ENCODE measurements at regions not wholly inside any gene's neighbourhood (a gene's known extent, or its start where the extent isn't known, plus 50 kb on each side); places are given as distances from the start of the nearest gene placed in this dataset.

DNA sequence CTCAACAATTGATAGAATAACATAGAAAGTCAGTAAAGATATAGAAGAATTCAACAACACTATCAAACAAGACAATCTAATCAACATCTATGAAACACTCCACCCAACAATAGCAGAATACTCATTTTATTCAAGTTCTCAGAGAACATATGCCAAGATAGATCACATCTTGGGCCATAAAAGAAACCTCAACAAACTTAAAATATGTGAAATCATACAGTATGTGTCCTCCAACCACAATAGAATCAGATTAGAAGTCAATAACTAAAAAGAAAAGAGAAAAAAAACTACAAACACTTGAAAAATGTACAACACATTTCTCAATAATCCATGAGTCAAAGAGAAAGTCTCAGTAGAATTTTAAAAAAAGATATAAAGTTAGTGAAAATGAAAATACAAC lies 78.6 kb upstream of the LDB2 start:
- Histone ChIP-seq H3K4me1 (no peaks in the 10 kb centered on the region), H3K4me3 (no peak overlapping the region), H3K27me3 (no peaks in the 10 kb centered on the region), H3K9me3 (no peaks in the 10 kb centered on the region), H3K36me3 (no peaks in the 10 kb centered on the region), H3K27ac (no peak overlapping the region)
- no peak for DNase-seq
- intact Hi-C loops (cut with DNase I; ENCODE audit: low total_unique reads) = no loop called here
- TF ChIP-seq, protein P1, sequence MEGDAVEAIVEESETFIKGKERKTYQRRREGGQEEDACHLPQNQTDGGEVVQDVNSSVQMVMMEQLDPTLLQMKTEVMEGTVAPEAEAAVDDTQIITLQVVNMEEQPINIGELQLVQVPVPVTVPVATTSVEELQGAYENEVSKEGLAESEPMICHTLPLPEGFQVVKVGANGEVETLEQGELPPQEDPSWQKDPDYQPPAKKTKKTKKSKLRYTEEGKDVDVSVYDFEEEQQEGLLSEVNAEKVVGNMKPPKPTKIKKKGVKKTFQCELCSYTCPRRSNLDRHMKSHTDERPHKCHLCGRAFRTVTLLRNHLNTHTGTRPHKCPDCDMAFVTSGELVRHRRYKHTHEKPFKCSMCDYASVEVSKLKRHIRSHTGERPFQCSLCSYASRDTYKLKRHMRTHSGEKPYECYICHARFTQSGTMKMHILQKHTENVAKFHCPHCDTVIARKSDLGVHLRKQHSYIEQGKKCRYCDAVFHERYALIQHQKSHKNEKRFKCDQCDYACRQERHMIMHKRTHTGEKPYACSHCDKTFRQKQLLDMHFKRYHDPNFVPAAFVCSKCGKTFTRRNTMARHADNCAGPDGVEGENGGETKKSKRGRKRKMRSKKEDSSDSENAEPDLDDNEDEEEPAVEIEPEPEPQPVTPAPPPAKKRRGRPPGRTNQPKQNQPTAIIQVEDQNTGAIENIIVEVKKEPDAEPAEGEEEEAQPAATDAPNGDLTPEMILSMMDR (IDR thresholded peaks at IDR 0.05) = no peak
- no peak for TF ChIP-seq POLR2A (IDR thresholded peaks at IDR 0.05)

DNA sequence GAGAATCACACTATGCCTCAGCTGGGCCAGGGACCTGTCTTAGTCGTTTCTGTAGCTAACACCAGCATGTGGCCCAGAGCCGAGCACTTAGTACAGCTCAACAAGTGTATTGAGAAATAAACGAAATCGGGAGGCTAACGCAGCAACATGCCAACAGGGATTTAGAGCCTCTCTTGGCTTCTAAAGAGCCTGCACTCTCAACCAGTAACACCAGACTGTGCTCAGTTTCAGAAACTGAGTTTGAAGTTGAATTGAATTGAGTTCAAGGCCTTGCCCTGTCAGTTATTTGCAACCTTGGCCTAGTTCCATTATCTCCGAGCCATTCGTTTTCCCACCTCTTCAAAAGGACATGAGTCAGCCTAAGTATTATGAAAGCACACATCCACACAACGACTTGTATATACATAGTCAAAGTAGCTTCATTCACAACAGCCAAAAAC lies 71.3 kb upstream of the LDB2 start:
- Histone ChIP-seq H3K4me3 (no peak overlapping the region), H3K27ac (no peak overlapping the region), H3K4me1 (no peaks in the 10 kb centered on the region), H3K36me3 (no peaks in the 10 kb centered on the region), H3K27me3 (no peaks in the 10 kb centered on the region), H3K9me3 (no peaks in the 10 kb centered on the region)
- intact Hi-C loops (cut with DNase I; ENCODE audit: low total_unique reads) = no loop called here
- peak; percentile 67 to 70 for DNase-seq
- TF ChIP-seq POLR2A (IDR thresholded peaks at IDR 0.05) = no peak
- TF ChIP-seq, protein P1 (IDR thresholded peaks at IDR 0.05) = no peak

GRCh38 chr4:16967722-16968121 lies 69.3 kb upstream of the LDB2 start:
- H3K9me3 ChIP-seq = no peaks in the 10 kb centered on the region
- no peaks in the 10 kb centered on the region for H3K4me1 ChIP-seq
- H3K36me3 ChIP-seq = no peaks in the 10 kb centered on the region
- no peaks in the 10 kb centered on the region for H3K27me3 ChIP-seq
- H3K4me3 ChIP-seq = no peak overlapping the region
- peak; percentile 68 to 73 for DNase-seq
- intact Hi-C loops (cut with DNase I; ENCODE audit: low total_unique reads) = no loop called here
- TF ChIP-seq, protein P1 (IDR thresholded peaks at IDR 0.05) = no peak
- TF ChIP-seq POLR2A (IDR thresholded peaks at IDR 0.05) = no peak
- peak overlapping the region; percentile 33 to 59 for H3K27ac ChIP-seq

DNA sequence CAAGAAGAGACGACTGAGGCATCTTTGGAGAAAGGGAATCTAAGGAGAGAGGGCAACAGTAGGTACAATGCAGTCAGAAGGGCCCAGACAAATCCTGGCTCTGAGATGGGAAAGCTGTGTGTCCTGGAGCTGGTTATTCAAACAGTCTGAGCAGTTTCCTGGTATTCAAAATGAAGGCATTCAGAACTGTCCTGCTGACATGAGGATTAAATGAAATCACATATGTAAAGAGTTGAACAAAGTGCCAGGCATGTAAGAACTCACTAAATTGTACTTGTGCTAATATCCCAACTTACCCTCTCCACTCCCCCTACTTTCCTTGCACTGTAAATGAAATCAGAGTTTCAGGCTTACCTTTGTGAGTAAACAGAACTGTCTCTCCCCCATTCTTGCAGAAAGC lies 60.9 kb upstream of the LDB2 start:
- Histone ChIP-seq H3K4me3 (no peak overlapping the region), H3K27me3 (no peaks in the 10 kb centered on the region), H3K27ac (no peak overlapping the region), H3K9me3 (no peaks in the 10 kb centered on the region), H3K36me3 (no peaks in the 10 kb centered on the region), H3K4me1 (no peaks in the 10 kb centered on the region)
- DNase-seq = no peak
- TF ChIP-seq POLR2A (IDR thresholded peaks at IDR 0.05) = no peak
- TF ChIP-seq, protein P1 (IDR thresholded peaks at IDR 0.05) = no peak
- intact Hi-C loops (cut with DNase I; ENCODE audit: low total_unique reads) = no loop called here

GRCh38 chr4:16952896-16953630 lies 54.6 kb upstream of the LDB2 start:
- H3K4me1 ChIP-seq = no peaks in the 10 kb centered on the region
- peak overlapping the region in 1 of 2 donors; percentile 39 for H3K27ac ChIP-seq
- no peaks in the 10 kb centered on the region for H3K27me3 ChIP-seq
- intact Hi-C loops (cut with DNase I; ENCODE audit: low total_unique reads) = no loop called here
- no peaks in the 10 kb centered on the region for H3K9me3 ChIP-seq
- no peak overlapping the region for H3K4me3 ChIP-seq
- no peak for DNase-seq
- TF ChIP-seq, protein P1 (IDR thresholded peaks at IDR 0.05) = no peak
- TF ChIP-seq POLR2A (IDR thresholded peaks at IDR 0.05) = no peak
- no peaks in the 10 kb centered on the region for H3K36me3 ChIP-seq
